SK-N-MC (cell line): ENCODE measurements at regions not wholly inside any gene's neighbourhood (a gene's known extent, or its start where the extent isn't known, plus 50 kb on each side); places are given as distances from the start of the nearest gene placed in this dataset.

Source experiments
- EZH2 ChIP-seq: fragments of 200-600 bp; sonication (generic); IDR thresholded peaks from one replicate; pipeline ENCODE4 v1.6.1; 2017; ENCODE audit warnings: antibody characterized with exemption
- FOXP2 ChIP-seq: optimal IDR thresholded peaks from 2 replicates; pipeline ENCODE3; 2011; ENCODE audit warnings: mild to moderate bottlenecking, moderate library complexity; ENCODE audit not compliant: insufficient read depth; ENCODE audit errors: extremely low read length, control extremely low read depth
- POLR2AphosphoS5 ChIP-seq: IDR thresholded peaks from 2 replicates; pipeline ENCODE4 v1.6.1; 2012; ENCODE audit warnings: mild to moderate bottlenecking, low read depth, low read length, borderline replicate concordance

- TF ChIP-seq EZH2 (no peak), POLR2AphosphoS5 (no peak), FOXP2 (no peak)
These were observed 1006.8 kb downstream of the SLC16A7 start for GRCh38 chr12:60602601-60603000.
